PC-9 (cell line): ENCODE measurements at regions not wholly inside any gene's neighbourhood (a gene's known extent, or its start where the extent isn't known, plus 50 kb on each side); places are given as distances from the start of the nearest gene placed in this dataset.
A peak's percentile ranks its signal among the peaks of the same experiment; 100 is the strongest.
"Not testable (repeated sequence)": the region's sequence is repeated elsewhere in the genome, so short reads cannot be mapped to it uniquely, and the experiment has no call there.

ENCODE experiments used
- BruUV-seq: library from RNA; stranded (reverse); fragments of 400-500 nt; replicated peaks from 2 replicates; lab custom pipeline; 2021; lab: Mats Ljungman, UMichigan
- CTCF ChIA-PET: fragments of 300-600 bp; sonication (Branson Sonifier 250); formaldehyde crosslinking; loops from one replicate; lab custom pipeline; 2022; ENCODE audit warnings: antibody characterized with exemption; lab: Charles Lee
- POLR2A ChIA-PET: fragments of 300-600 bp; sonication (Branson Sonifier 250); formaldehyde crosslinking; loops from one replicate; lab custom pipeline; 2022; ENCODE audit warnings: antibody characterized with exemption; ENCODE audit not compliant: unreplicated experiment; lab: Charles Lee
- DNase-seq, 2 experiments: peaks; one replicate each; pipeline versions ENCODE4 v3.0.0 to v3.0.0-alpha.2; 2015 to 2022; ENCODE audit warnings: mixed read lengths in 1 of 2
- H2AFZ ChIP-seq: fragments of 200-600 bp; sonication (generic); 2 replicates; pipeline ENCODE4 v1.8.1; 2017; ENCODE audit warnings: antibody characterized with exemption
- H3F3A ChIP-seq: fragments of 200-600 bp; sonication (generic); 2 replicates; pipeline ENCODE4 v1.8.1; 2017; ENCODE audit warnings: antibody characterized with exemption, mild to moderate bottlenecking, low read depth; ENCODE audit not compliant: insufficient read depth
- H3K27ac ChIP-seq: fragments of 200-600 bp; sonication (generic); 2 replicates; pipeline ENCODE4 v1.6.1; 2016; ENCODE audit warnings: mixed run types
- H3K27me3 ChIP-seq: fragments of 200-600 bp; sonication (generic); 2 replicates; pipeline ENCODE4 v1.6.1; 2016; ENCODE audit warnings: low read depth, mixed run types; ENCODE audit not compliant: insufficient read depth
- H3K36me3 ChIP-seq: fragments of 200-600 bp; sonication (generic); 2 replicates; pipeline ENCODE4 v1.6.1; 2016; ENCODE audit warnings: low read depth, mixed run types
- H3K4me1 ChIP-seq: fragments of 200-600 bp; sonication (generic); replicated peaks from 2 replicates; pipeline ENCODE4 v1.6.1; 2016; ENCODE audit warnings: mixed run types; ENCODE audit not compliant: insufficient read depth
- H3K4me2 ChIP-seq: fragments of 200-600 bp; sonication (generic); 2 replicates; pipeline ENCODE4 v1.6.1; 2017; ENCODE audit warnings: mixed run types
- H3K4me3 ChIP-seq: fragments of 200-600 bp; sonication (generic); 2 replicates; pipeline ENCODE4 v1.6.1; 2016; ENCODE audit warnings: mixed run types
- H3K79me2 ChIP-seq: fragments of 200-600 bp; sonication (generic); 2 replicates; pipeline ENCODE4 v1.6.1; 2017; ENCODE audit warnings: low read depth, mixed run types
- H3K9me2 ChIP-seq: fragments of 200-600 bp; sonication (generic); 2 replicates; pipeline ENCODE4 v1.8.1; 2017; ENCODE audit warnings: mild to moderate bottlenecking; ENCODE audit not compliant: insufficient read depth
- H3K9me3 ChIP-seq: fragments of 200-600 bp; sonication (generic); 2 replicates; pipeline ENCODE4 v1.8.1; 2016; ENCODE audit warnings: low read depth; ENCODE audit not compliant: insufficient read depth
- H4K20me1 ChIP-seq: fragments of 200-600 bp; sonication (generic); 2 replicates; pipeline ENCODE4 v1.8.1; 2017; ENCODE audit not compliant: insufficient read depth
- CTCF ChIP-seq: fragments of 200-600 bp; sonication (generic); conservative IDR thresholded peaks from 2 replicates; pipeline ENCODE4 v1.6.1; 2017; ENCODE audit warnings: mixed run types, antibody characterized with exemption, mild to moderate bottlenecking, moderate library complexity
- EZH2 ChIP-seq: fragments of 200-600 bp; sonication (generic); IDR thresholded peaks from 2 replicates; pipeline ENCODE4 v1.8.0; 2017; ENCODE audit warnings: antibody characterized with exemption, low read depth
- intact Hi-C: fragments of 100-400 bp; cut with micrococcal nuclease; formaldehyde crosslinking; loops from one replicate; pipeline ENCODE4 v1.10.0; 2022; ENCODE audit not compliant: unreplicated experiment

GRCh38 chr11:46180736-46181135 is 59.5 kb upstream of the PHF21A start:
- TF ChIP-seq CTCF (no peak), EZH2 (no peak)
- H3F3A ChIP-seq: peaks cover 22% of the 10 kb centered on the region
- H3K4me2 ChIP-seq: no peak overlapping the region
- ChIA-PET CTCF (no interaction called here), POLR2A (no interaction called here)
- no peak overlapping the region for H3K27ac ChIP-seq
- DNase-seq: no peak
- no peaks in the 10 kb centered on the region for H3K27me3 ChIP-seq
- H3K79me2 ChIP-seq: no peaks in the 10 kb centered on the region
- H4K20me1 ChIP-seq: no peaks in the 10 kb centered on the region
- no peaks in the 10 kb centered on the region for H3K9me3 ChIP-seq
- no peak overlapping the region for H2AFZ ChIP-seq
- intact Hi-C loops: no loop called here
- no peak overlapping the region for H3K4me3 ChIP-seq
- no TSS peak for BruUV-seq
- no peaks in the 10 kb centered on the region for H3K9me2 ChIP-seq
- peaks cover 52% of the 10 kb centered on the region for H3K4me1 ChIP-seq
- H3K36me3 ChIP-seq: no peaks in the 10 kb centered on the region

- Histone ChIP-seq H2AFZ (no peak overlapping the region), H3K4me2 (no peak overlapping the region), H3K27ac (no peak overlapping the region), H3K27me3 (no peaks in the 10 kb centered on the region), H3K4me1 (peaks cover 37% of the 10 kb centered on the region), H3K36me3 (no peaks in the 10 kb centered on the region), H3K79me2 (no peaks in the 10 kb centered on the region), H3K9me3 (no peaks in the 10 kb centered on the region), H3K4me3 (no peak overlapping the region), H3F3A (peaks cover 8% of the 10 kb centered on the region), H4K20me1 (no peaks in the 10 kb centered on the region), H3K9me2 (no peaks in the 10 kb centered on the region)
- intact Hi-C loops: loop anchor here (5.0 kb wide), 1 partner anchor 59 kb away; no protein-coding TSS in a partner anchor
- DNase-seq: no peak
- ChIA-PET CTCF (no interaction called here), POLR2A (no interaction called here)
- TF ChIP-seq CTCF (no peak), EZH2 (no peak)
- BruUV-seq: no TSS peak
These were observed 57.3 kb upstream of the PHF21A start for GRCh38 chr11:46178513-46178912.

GRCh38 chr11:46176421-46176820 is 55.2 kb upstream of the PHF21A start:
- H3K4me2 ChIP-seq: peak overlapping the region; percentile 54
- DNase-seq: peak; percentile 65 to 80
- H4K20me1 ChIP-seq: no peaks in the 10 kb centered on the region
- intact Hi-C loops: loop anchor here (2.0 to 5.0 kb wide), 2 partner anchors 18 to 61 kb away; no protein-coding TSS in a partner anchor
- peaks cover 17% of the 10 kb centered on the region for H3K4me1 ChIP-seq
- peak overlapping the region; percentile 4; the same call in 1 of the 2 replicates for H3K4me3 ChIP-seq
- POLR2A ChIA-PET: no interaction called here
- H3K9me2 ChIP-seq: no peaks in the 10 kb centered on the region
- no TSS peak for BruUV-seq
- no peaks in the 10 kb centered on the region for H3K36me3 ChIP-seq
- no peak overlapping the region for H3K27ac ChIP-seq
- TF ChIP-seq EZH2: no peak
- H3K27me3 ChIP-seq: no peaks in the 10 kb centered on the region
- no peaks in the 10 kb centered on the region for H3F3A ChIP-seq
- no peaks in the 10 kb centered on the region for H3K9me3 ChIP-seq
- H3K79me2 ChIP-seq: no peaks in the 10 kb centered on the region
- no peak overlapping the region for H2AFZ ChIP-seq
- CTCF ChIA-PET: no interaction called here

GRCh38 chr11:46175401-46176002 is 54.2 kb upstream of the PHF21A start:
- no peak overlapping the region for H3K4me3 ChIP-seq
- no peaks in the 10 kb centered on the region for H3K9me3 ChIP-seq
- H3K4me2 ChIP-seq: peak overlapping the region; percentile 54
- ChIA-PET POLR2A (no interaction called here), CTCF (no interaction called here)
- H3K9me2 ChIP-seq: no peaks in the 10 kb centered on the region
- no peak overlapping the region for H3K27ac ChIP-seq
- no peaks in the 10 kb centered on the region for H4K20me1 ChIP-seq
- intact Hi-C loops: loop anchor here (2.0 to 5.0 kb wide), 2 partner anchors 17 to 62 kb away; no protein-coding TSS in a partner anchor
- H3F3A ChIP-seq: no peaks in the 10 kb centered on the region
- no peaks in the 10 kb centered on the region for H3K79me2 ChIP-seq
- BruUV-seq: no TSS peak
- H2AFZ ChIP-seq: no peak overlapping the region
- TF ChIP-seq CTCF: no peak
- H3K4me1 ChIP-seq: peaks cover 20% of the 10 kb centered on the region
- H3K27me3 ChIP-seq: no peaks in the 10 kb centered on the region
- no peaks in the 10 kb centered on the region for H3K36me3 ChIP-seq
- no peak for DNase-seq

GRCh38 chr11:46171693-46172092 is 50.4 kb upstream of the PHF21A start:
- H3K9me3 ChIP-seq, DNase-seq, CTCF ChIA-PET, H3K4me2 ChIP-seq, H3F3A ChIP-seq, H3K9me2 ChIP-seq, H3K27me3 ChIP-seq, POLR2A ChIA-PET, H3K4me3 ChIP-seq, H2AFZ ChIP-seq, intact Hi-C loops, H3K36me3 ChIP-seq, H3K79me2 ChIP-seq, BruUV-seq, H4K20me1 ChIP-seq, H3K27ac ChIP-seq: not testable (repeated sequence)
- H3K4me1 ChIP-seq: peaks cover 15% of the 10 kb centered on the region
